ENCODE measurements at regions not wholly inside any gene's neighbourhood (a gene's known extent, or its start where the extent isn't known, plus 50 kb on each side); places are given as distances from the start of the nearest gene placed in this dataset.

GRCh38 chr14:93870377-93870776 is 56.8 kb upstream of the FAM181A start:
- no peak for TF ChIP-seq Cebpa-rat (IDR thresholded peaks at IDR 0.05)
- H3K27ac ChIP-seq, result no peak overlapping the region
- peaks cover 0 to 19% (median 12%) of the 10 kb centered on the region in 11 experiments; a peak in 20 of 22 replicates for H3K9me3 ChIP-seq (replicated peaks in 1 of 11)
- H3K4me3 ChIP-seq, result no peak overlapping the region
- H3K27me3 ChIP-seq, result no peaks in the 10 kb centered on the region
- H3K36me3 ChIP-seq, result no peaks in the 10 kb centered on the region
- no peak overlapping the region for H3K9ac ChIP-seq
- peaks cover 0 to 17% (median 10%) of the 10 kb centered on the region in 10 experiments; a peak in 12 of 20 replicates for H3K4me1 ChIP-seq
- peak overlapping the region in 8 of 11 experiments; percentile 20 to 64 (median 44); a peak in 13 of 22 replicates for H3K4me2 ChIP-seq
- H4K20me1 ChIP-seq, result no peaks in the 10 kb centered on the region

- H3K27me3 ChIP-seq, result no peaks in the 10 kb centered on the region
Observed at GRCh38 chr14:93869427-93869826, 57.7 kb upstream of the FAM181A start.

GRCh38 chr14:93868165-93868564 is 59.0 kb upstream of the FAM181A start:
- Histone ChIP-seq H3K4me2 (no peak overlapping the region), H3K4me3 (no peak overlapping the region), H4K20me1 (no peaks in the 10 kb centered on the region), H3K27me3 (no peaks in the 10 kb centered on the region), H3K36me3 (no peaks in the 10 kb centered on the region), H3K4me1 (peaks cover 0 to 17% (median 10%) of the 10 kb centered on the region in 10 experiments; a peak in 12 of 20 replicates), H3K9ac (no peak overlapping the region), H3K9me3 (replicated peaks in 1 of 11) (peaks cover 0 to 16% (median 10%) of the 10 kb centered on the region in 11 experiments; a peak in 7 of 22 replicates), H3K27ac (no peak overlapping the region)
- TF ChIP-seq Cebpa-rat (IDR thresholded peaks at IDR 0.05), result no peak

More at GRCh38 chr14:93869427-93869826, 57.7 kb upstream of the FAM181A start:
- Histone ChIP-seq H3K4me3 (no peak overlapping the region), H3K27ac (no peak overlapping the region), H3K4me2 (peak overlapping the region in 4 of 11 experiments; percentile 42 to 64 (median 54); a peak in 2 of 22 replicates), H3K4me1 (peaks cover 0 to 17% (median 10%) of the 10 kb centered on the region in 10 experiments; a peak in 12 of 20 replicates), H3K9me3 (replicated peaks in 1 of 11) (peaks cover 2 to 14% (median 8%) of the 10 kb centered on the region in 11 experiments; a peak in 17 of 22 replicates), H4K20me1 (no peaks in the 10 kb centered on the region), H3K9ac (no peak overlapping the region), H3K36me3 (no peaks in the 10 kb centered on the region)
- TF ChIP-seq Cebpa-rat (IDR thresholded peaks at IDR 0.05), result no peak

GRCh38 chr14:93862265-93862664 is 64.9 kb upstream of the FAM181A start:
- Histone ChIP-seq H3K36me3 (no peaks in the 10 kb centered on the region), H3K27me3 (no peaks in the 10 kb centered on the region), H3K27ac (no peak overlapping the region), H3K4me2 (no peak overlapping the region), H3K4me1 (peaks cover 0 to 8% (median 6%) of the 10 kb centered on the region in 10 experiments; a peak in 12 of 20 replicates), H4K20me1 (no peaks in the 10 kb centered on the region), H3K9ac (no peak overlapping the region), H3K9me3 (replicated peaks in 1 of 11) (peaks cover 0 to 18% (median 11%) of the 10 kb centered on the region in 11 experiments; a peak in 8 of 22 replicates), H3K4me3 (no peak overlapping the region)
- no peak for TF ChIP-seq Cebpa-rat (IDR thresholded peaks at IDR 0.05)

- Histone ChIP-seq H3K36me3 (no peaks in the 10 kb centered on the region), H3K4me3 (no peak overlapping the region), H3K4me2 (no peak overlapping the region), H3K9me3 (replicated peaks in 1 of 11) (peaks cover 0 to 18% (median 11%) of the 10 kb centered on the region in 11 experiments; a peak in 8 of 22 replicates), H3K27me3 (no peaks in the 10 kb centered on the region), H4K20me1 (no peaks in the 10 kb centered on the region), H3K4me1 (peaks cover 0 to 11% (median 10%) of the 10 kb centered on the region in 10 experiments; a peak in 12 of 20 replicates), H3K27ac (no peak overlapping the region), H3K9ac (no peak overlapping the region)
- no peak for TF ChIP-seq Cebpa-rat (IDR thresholded peaks at IDR 0.05)
Observed at GRCh38 chr14:93861836-93862235, 65.3 kb upstream of the FAM181A start.

- H3K9me3 ChIP-seq (replicated peaks in 1 of 11), result peaks cover 0 to 18% (median 11%) of the 10 kb centered on the region in 11 experiments; a peak in 8 of 22 replicates
- H3K27ac ChIP-seq, result no peak overlapping the region
- H3K9ac ChIP-seq, result no peak overlapping the region
- H4K20me1 ChIP-seq, result no peaks in the 10 kb centered on the region
- no peak overlapping the region for H3K4me3 ChIP-seq
- H3K4me1 ChIP-seq, result peaks cover 0 to 11% (median 10%) of the 10 kb centered on the region in 10 experiments; a peak in 12 of 20 replicates
- H3K4me2 ChIP-seq, result no peak overlapping the region
- TF ChIP-seq Cebpa-rat (IDR thresholded peaks at IDR 0.05), result no peak
- no peaks in the 10 kb centered on the region for H3K36me3 ChIP-seq
- H3K27me3 ChIP-seq, result no peaks in the 10 kb centered on the region
Observed at GRCh38 chr14:93859957-93860356, 67.2 kb upstream of the FAM181A start.

GRCh38 chr14:93858896-93859295 is 68.2 kb upstream of the FAM181A start:
- Histone ChIP-seq H3K4me1 (peaks cover 0 to 11% (median 10%) of the 10 kb centered on the region in 10 experiments; a peak in 12 of 20 replicates), H3K9ac (no peak overlapping the region), H3K4me3 (no peak overlapping the region), H3K27ac (no peak overlapping the region), H3K4me2 (no peak overlapping the region), H3K9me3 (replicated peaks in 1 of 11) (peaks cover 0 to 10% (median 5%) of the 10 kb centered on the region in 11 experiments; a peak in 6 of 22 replicates), H4K20me1 (no peaks in the 10 kb centered on the region), H3K36me3 (no peaks in the 10 kb centered on the region), H3K27me3 (no peaks in the 10 kb centered on the region)
- TF ChIP-seq Cebpa-rat (IDR thresholded peaks at IDR 0.05), result no peak

- H3K4me2 ChIP-seq, result peak overlapping the region in 7 of 11 experiments; percentile 6 to 34 (median 24); a peak in 11 of 22 replicates
- no peak overlapping the region for H3K27ac ChIP-seq
- no peaks in the 10 kb centered on the region for H3K36me3 ChIP-seq
- H3K4me3 ChIP-seq, result no peak overlapping the region
- H3K27me3 ChIP-seq, result no peaks in the 10 kb centered on the region
- H3K9ac ChIP-seq, result no peak overlapping the region
- no peak for TF ChIP-seq Cebpa-rat (IDR thresholded peaks at IDR 0.05)
- peaks cover 0 to 11% (median 10%) of the 10 kb centered on the region in 10 experiments; a peak in 12 of 20 replicates for H3K4me1 ChIP-seq
- no peaks in the 10 kb centered on the region for H4K20me1 ChIP-seq
- H3K9me3 ChIP-seq (replicated peaks in 1 of 11), result no peaks in the 10 kb centered on the region; a peak in 1 of 22 replicates
Observed at GRCh38 chr14:93857500-93858283, 69.4 kb upstream of the PRIMA1 start.

GRCh38 chr14:93857081-93857480 is 68.8 kb upstream of the PRIMA1 start:
- Histone ChIP-seq H3K4me2 (peak overlapping the region in 7 of 11 experiments; percentile 6 to 34 (median 24); a peak in 11 of 22 replicates), H3K9ac (no peak overlapping the region)

More at GRCh38 chr14:93857081-93857480, 68.8 kb upstream of the PRIMA1 start:
- no peak for TF ChIP-seq Cebpa-rat (IDR thresholded peaks at IDR 0.05)
- Histone ChIP-seq H4K20me1 (no peaks in the 10 kb centered on the region), H3K4me1 (peaks cover 0 to 11% (median 10%) of the 10 kb centered on the region in 10 experiments; a peak in 12 of 20 replicates), H3K9me3 (replicated peaks in 1 of 11) (no peaks in the 10 kb centered on the region), H3K36me3 (no peaks in the 10 kb centered on the region), H3K4me3 (no peak overlapping the region), H3K27ac (no peak overlapping the region), H3K27me3 (no peaks in the 10 kb centered on the region)
